Glomerular endothelial cell (primary cell): ENCODE measurements at regions not wholly inside any gene's neighbourhood (a gene's known extent, or its start where the extent isn't known, plus 50 kb on each side); places are given as distances from the start of the nearest gene placed in this dataset.
A peak's percentile ranks its signal among the peaks of the same experiment; 100 is the strongest.
"Not testable (repeated sequence)": the region's sequence is repeated elsewhere in the genome, so short reads cannot be mapped to it uniquely, and the experiment has no call there.

Source experiments
- DNase-seq: peaks from one replicate; pipeline ENCODE4 v3.0.0-alpha.2; 2011; ENCODE audit warnings: low read depth, low spot score; ENCODE audit errors: extremely low read depth

DNA sequence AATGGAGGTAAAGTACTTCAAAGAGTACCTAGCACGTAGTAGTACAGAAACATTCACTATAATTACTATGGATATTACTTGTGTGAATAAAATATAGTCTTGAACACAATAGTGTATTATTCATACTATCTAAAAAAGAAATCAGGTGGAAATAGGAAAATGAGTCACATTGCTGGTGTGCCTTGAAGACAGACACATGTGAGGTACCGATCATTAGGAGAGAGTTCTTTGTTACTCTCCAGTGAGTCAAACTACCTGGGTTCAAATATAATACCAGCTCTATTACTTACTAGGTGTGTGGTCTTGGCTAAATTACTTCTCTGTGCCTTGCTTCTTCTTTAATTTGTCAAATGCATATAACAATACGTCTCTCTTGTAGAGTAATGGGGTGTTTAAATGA is 50.8 kb upstream of the BEND6 start:
- no peak for DNase-seq

DNA sequence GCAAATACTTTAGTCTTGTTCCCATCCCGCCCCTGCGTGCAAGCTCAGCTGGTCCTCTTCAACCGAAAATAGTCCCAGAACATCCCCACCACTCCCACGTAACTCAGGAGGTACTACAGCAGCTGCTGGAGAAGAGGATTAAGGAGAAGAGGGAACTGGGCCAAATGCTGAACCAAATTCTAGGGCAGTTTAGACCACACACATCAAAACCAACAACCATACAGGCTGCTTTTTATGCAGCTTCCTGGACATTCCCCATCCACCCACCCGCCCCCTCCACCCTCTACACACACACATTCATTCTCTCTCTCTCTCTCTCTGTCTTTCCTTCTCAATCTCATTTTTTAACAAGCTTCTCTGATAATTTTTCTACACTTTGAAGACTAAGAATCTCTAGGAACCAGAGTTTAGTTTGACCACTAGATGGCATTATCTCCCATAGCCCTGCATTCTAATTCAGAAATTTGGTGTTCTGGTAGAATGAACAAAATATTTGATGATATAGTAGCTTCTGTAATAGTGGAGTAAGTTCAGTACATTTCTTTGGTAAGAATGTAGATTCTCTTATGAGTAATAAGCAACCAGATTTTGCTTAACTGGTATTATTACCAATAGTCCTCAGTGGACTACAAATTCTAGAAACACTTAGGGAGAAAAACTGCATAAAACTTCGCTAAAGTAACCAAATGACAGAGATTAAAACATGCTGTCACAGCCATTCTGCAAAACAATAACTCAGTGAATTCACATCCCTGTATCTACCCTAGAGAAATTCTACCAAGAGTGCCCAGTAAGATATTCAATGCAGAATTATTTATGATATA is 52.1 kb upstream of the BEND6 start:
- no peak for DNase-seq

DNA sequence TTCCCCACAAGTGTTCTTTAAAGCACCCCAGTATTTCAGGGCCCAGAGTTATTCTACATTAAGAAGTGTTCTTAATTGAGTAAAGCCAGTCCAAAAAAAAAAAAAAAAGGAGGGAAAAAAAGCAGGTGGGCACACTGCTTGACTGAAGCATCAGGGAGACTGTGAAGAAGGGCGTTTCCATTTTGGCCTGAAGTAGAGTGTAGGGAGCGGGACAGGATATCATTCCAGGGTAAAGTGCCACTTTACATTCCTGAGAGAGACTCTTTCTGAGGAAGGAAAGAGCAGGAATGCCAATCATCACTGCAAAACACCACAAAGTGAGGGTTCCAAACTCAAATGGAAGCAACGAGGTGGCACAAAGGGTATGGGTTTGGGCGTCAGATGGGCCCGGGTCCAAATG is 54.1 kb upstream of the BEND6 start:
- DNase-seq, result no peak

DNA sequence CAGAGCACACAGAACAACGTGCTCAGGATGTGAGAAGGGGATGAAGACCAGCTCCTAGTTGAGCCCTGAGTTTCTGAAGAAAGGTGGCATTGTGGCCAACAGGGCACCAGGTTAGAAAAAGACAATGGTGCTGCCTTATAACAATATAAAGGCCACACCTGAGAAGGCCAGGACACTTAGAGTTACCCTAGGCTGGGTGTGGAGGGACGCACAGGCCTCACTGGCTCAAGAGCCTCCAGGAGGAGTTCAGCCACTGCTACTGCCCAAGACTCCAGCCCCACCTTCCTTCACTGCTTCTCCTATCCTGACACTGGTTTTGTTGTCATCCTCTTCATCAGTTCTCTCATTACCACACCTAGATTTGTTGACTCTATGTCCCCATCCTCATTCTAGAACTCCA is 55.2 kb upstream of the BEND6 start:
- DNase-seq, result no peak

DNA sequence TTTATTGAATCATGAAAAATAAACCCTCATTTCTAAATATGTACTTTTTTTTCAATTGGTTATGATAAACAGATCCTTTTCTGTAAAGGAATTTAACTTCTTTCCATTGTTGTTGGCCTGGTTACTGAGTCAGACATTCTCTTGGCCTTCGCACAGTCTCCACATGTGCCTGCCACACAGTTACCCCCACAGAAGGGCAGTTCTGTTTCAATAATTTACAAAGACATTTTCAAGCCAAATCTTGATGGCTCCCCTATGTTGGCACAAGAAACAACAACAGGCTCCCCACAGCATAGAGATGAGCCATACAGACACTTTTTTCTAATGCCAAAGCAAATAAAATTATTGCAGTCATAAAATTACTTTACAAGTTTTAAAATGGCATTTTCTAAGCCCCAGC is 55.6 kb upstream of the BEND6 start:
- DNase-seq, result no peak

DNA sequence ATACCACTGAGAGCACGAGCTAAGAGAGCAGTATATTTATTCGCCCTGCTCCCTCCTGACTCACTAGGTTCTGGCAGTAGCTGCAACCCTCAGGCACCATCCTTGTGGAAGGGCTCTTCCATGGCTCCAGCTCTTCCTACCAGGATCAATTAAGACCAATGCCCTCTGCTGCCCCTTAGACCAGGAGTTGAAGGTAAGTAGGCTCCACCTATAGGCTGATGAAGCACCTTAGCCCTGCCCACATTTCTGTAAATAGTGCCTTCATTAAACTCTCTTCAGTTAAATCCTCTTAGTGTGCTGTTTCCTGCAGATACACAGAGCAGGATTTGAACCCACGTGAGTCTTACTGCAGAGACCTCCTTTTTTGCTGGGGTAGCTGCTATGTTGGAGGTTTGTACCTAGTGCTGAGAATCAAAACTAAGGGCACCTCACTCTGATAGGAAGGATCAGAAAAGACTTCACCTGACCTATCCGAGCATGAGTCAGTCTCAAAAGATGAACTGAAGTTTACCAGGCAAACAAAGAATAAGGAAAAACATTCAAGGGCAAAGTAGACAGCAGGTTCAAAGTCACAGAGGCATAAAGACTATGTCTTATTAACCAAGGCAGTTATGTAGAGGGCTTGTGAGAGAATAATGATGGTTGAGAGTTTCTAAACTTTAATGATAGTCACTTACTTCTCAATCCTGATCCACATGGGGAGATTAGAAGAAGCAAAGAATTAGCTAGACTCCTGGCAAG is 56.9 kb upstream of the BEND6 start:
- DNase-seq, result no peak

DNA sequence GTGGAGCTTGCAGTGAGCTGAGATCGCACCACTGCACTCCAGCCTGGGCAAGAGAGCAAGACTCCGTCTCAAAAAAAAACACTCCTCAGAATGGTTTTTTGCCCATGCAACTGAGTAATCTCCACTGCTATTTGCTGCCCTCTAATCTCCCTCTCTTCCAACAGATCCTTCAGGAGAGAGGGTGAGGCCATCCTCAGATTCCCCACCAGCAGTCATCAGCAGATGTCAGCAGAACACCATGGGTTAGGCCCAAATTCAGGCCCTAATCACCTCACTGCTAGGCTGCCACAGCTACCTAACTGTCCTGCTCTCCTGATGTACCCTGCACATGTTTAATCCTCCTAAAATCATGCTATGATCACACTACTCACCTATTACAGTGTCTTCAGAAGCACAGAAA is 63.2 kb upstream of the BEND6 start:
- DNase-seq, result no peak

DNA sequence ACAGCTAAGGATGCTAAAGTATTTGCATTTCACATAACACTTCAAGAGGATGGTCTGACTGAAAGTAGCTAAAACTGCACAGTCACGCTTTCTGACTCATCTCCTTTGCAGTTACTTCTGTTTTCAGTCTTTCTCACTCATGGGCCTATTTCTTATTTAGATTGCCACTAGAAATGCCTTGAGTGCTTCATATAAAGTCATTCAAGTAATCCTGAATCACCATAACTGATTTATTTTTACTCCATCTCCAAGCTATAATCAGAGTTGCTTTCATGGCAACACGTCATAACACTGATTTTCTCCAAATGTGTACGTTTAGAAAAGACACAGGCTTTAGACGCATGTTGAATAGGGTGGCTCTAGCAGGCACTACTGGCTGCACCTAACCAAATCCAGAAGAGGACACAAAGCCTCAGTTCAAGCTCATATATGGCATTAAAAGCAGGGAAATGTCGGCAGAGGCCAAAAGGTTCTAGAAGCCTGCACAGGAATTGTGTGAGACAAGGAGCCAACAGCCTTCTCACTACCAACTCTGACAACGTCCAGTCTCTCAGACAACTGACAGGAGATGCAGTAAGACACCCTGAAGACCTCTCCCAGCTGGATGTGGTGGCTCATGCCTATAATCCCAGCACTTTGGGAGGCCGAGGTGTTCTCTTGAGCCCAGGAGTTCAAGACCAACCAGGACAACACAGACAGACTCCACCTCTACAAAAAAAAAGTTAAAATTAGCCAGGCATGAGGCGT is 64.1 kb upstream of the BEND6 start:
- no peak for DNase-seq

DNA sequence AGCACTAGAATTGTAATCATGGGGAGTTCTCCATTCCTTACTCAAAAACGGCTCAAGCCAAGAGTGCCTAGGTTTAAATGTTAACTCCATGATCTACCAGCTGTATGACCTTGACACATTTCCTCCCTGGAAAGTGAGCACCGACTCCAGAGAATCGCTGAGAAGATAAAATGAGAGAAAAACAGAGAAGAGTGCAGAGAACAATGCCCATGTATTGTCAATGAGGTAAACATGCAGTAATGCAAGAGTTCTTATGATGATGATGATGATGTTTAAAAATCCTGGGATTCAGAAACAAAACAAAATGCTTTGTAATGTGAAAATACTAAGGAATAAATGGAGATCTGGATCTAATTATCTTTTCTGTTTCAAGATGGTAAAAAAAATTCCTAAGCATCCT is 64.8 kb upstream of the BEND6 start:
- no peak for DNase-seq

DNA sequence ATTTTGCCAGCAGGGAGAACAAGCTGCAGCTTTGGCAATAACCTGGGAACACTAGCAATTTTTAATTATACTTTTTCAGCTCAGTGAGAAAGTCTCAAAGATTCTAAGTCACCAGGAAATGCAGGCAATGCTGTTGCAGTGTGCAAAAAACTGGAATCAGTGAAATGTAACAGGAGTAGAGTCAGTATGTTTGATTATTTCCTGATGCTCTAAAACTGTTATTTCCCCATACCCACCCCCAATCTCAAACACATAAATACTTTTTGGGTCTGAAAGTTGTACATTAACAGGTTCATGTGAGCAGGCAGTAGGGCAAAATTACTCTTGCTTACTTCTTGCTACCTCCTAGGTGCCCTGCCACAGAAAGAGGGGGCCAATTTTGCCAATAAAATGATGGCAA is 65.4 kb upstream of the BEND6 start:
- DNase-seq, result no peak

DNA sequence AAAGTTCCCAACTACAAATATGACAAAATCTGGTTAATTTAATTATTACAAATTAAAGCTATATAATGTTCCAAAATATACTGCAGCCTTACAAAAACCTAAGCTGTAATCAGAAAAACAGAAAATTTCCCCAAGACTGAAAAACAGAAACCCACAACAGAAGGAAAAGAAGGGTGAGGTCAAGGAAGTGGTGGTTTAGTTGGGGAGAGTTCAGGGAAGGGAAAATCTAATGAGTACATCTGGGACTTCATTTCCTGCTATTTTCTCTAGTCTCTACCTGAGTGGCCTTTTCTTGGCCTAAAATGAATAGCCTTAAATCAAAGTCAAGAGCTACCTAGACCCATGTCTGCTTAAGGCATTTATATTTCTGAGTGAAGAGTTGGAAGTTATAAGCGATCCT is 66.2 kb upstream of the BEND6 start:
- no peak for DNase-seq

DNA sequence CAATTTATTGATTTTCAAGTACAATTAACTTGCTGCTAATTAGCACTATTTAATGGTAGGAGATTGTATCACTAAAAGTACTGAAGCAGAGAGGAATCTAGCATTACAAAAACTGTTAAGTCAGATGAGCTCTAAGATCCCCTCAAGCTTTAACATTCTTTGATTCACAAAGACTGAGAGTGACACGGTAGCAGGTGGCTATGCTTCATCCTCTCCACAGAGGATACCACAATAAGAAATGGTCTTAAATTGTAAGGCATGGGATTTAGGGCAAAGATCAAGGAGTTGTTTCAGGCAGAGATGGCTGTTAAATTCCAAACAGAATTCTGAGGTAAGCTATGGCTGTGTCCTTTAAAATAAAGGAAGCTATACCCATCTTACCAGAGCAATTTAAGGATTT is 67.8 kb upstream of the BEND6 start:
- DNase-seq, result no peak

DNA sequence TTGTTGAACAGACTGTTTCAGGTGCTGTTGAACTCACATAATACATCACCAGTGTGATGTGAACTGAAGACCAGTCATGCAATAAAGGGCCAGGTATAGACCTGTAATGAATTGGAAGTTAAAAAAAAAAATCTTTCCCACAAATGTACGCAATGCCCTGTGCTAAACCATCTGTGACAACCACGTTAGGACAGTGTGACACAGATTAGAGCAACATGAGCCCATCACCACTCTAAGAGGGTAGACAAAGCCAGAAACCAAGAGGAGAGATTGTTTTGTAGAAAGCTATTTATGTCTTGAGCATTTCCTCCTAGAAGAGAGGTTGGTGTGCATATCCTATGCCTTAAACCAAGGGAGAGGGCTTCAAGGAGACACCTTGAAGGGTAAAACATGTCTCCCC is 77.0 kb upstream of the BEND6 start:
- no peak for DNase-seq

DNA sequence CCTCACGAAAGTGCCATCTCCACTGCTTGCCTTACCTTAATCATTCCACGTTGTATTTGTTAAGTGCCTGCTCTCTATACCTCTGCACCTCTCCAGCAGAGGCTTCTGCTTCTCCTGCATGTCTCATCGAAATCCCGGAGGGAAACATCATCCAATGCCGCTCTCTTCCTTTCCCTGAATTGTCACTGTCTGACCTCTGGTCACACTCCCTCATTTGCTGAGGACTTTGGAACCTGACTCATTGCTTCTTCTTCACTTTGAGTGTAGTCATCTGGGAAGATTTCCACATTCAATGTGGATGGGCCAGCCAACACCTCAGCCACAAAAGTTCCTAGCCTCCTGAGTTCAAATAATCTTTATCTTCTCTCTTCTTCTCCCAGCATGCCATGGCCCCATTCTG is 78.9 kb upstream of the BEND6 start:
- no peak for DNase-seq

DNA sequence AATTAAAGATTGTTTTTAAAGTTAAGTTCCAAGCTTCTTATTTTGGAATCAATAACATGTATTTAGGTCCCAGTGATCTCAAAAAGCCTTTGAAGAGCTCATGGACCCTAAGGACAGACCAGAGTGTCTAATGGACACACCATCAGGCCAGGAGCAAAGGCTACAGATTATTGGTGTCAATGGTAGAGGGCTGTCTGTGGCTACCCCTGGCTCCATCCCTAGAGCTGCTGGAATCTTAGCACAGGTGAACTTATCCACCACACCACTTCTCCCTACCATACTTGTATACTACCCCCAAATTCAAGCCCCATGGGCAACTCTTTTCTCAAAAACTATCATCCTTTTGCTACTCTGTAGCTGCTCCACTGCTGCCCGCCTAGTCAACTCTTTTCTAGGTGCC is 79.4 kb upstream of the BEND6 start:
- no peak for DNase-seq

DNA sequence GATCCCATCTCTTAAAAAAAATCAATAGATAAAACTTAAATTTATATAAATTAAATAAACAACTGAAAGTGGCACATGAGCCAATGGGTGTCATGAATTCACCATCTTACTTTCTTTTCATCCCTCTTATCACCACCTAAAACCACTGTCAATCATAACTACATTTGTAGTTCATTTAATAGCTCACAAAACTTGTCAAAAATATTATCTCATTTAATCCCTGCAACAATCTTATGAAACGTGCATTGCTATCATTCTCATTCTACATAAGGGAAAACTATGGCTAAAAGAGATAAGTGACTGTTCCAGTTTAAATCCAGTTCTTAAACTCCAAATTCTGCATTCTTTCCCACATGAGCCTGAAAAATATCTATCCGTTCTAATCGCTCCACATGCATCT is 80.6 kb upstream of the BEND6 start:
- no peak for DNase-seq

DNA sequence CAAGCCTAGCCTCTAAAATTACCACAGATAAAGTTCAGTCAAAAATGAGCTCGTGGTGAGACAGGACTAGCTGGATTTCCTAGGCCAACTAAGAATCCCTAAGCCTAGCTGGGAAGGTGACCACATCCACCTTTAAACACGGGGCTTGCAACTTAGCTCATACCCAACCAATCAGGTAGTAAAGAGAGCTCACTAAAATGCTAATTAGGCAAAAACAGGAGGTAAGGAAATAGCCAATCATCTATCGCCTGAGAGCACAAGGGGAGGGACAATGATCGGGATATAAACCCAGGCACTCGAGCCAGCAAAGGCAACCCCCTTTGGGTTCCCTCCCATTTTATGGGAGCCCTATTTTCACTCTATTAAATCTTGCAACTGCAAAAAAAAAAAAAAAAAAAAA is 84.9 kb upstream of the BEND6 start:
- not testable (repeated sequence) for DNase-seq

DNA sequence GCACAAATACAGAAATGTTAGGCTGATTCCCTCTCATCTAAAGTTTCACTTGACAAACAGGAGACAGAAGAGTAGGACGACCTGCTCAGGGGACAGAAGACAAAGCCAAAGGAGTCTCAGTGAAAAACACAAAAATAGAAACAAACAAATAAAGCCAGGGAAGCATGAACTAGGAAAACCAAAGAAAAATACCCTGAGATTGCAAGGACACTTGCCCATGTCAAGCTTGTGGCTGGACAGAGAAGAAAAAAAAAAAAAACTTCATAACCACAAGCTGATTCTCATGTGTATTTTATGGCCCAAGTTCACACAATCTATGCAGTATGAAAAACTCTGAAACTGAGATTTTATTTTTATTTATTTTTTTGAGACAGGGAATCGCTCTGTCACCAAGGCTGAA is 85.6 kb upstream of the BEND6 start:
- DNase-seq, result no peak

DNA sequence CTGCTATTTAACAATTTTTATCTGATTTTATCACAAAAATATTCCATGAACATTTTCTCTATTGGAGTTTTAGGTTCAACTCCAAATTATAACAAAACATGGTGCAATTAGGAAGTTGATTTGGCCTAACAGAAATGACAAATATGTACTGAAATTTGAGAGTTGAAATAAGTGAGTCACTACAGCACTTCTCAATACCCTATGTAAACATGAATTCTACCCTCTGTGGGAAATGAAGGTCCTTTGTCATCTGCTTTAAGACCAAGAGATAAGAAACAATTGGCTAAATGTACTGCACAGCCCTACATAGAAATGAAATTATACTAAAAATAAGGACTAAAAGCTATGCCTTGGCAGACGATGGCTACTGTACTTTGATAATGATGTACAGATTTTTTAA is 86.2 kb upstream of the BEND6 start:
- DNase-seq, result peak; percentile 81

DNA sequence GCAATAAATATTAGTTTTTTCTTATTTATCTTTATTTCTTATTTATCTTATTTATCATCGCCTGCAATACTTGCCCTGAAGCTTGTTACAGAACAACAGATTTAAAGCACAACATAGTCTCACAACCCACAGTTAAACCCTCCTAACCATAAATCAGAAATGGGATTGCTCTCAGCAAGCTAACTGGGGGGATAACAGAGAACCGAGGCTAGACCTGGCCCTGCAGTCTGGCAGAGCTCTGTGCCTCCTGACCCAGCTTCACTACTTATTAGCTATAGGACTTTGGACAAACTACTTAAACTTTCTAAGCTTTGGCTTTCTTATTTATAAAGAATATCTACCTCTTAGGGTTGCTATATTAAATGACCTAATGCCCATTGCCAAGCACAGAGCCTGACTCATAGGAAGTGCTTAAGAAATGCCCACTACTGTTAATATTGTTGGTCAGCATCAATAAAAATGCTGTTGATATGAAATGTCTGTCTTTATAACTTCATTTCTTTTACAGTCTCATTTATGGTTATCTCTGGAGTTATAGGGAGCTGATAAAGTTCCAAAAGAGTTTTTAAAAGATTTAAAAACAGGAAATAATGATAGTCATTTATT is 87.9 kb upstream of the BEND6 start:
- DNase-seq, result no peak

DNA sequence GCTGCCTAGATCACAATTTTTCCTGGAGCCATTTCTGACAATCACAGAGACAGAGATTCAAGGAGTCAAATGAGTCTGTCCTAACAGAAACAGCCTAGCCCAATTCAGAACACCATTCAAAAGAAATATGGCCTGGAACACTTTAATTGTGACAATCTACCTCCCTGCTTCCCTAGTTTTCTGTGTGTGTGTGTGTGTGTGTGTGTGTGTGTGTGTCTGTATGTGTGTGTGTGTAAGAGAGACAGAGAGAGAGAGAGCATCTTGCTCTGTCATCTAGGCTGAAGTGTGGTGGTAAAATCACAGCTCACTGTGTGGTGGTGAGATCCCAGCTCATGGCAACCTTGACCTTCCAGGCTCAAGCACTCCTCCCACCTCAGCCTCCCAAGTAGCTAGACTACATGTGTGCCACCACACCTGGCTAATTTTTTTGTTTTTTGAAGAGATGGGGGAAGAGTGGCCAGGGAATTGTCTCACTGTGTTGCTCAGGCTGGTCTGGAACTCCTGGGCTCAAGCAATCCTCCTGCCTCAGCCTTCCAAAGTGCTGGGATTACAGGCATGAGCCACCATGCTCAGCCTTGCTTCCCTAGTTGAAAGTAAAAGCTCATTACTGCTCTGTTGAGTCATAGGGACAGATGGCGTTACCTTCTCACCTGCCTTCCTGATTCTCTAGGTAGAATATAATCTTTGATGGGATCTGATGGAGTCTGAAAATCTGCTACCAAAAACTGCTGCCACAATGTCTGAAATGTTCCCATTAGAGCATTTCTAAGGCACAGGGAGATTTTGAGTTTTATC is 89.6 kb upstream of the BEND6 start:
- no peak for DNase-seq
